GM12878 (cell line): ENCODE measurements at regions not wholly inside any gene's neighbourhood (a gene's known extent, or its start where the extent isn't known, plus 50 kb on each side); places are given as distances from the start of the nearest gene placed in this dataset.
"Not testable (repeated sequence)": the region's sequence is repeated elsewhere in the genome, so short reads cannot be mapped to it uniquely, and the experiment has no call there.

ENCODE experiments used
- BCL11A ChIP-seq: IDR thresholded peaks from 2 replicates; pipeline ENCODE4 v1.6.1; 2011; ENCODE audit warnings: low read depth, low read length
- EGR1 ChIP-seq, 2 experiments: IDR thresholded peaks; 1 replicate in 1 of 2; 2 replicates in 1 of 2; pipeline ENCODE4 v1.6.1; 2011 to 2012; ENCODE audit warnings: low read depth in 2 of 2, low read length in 2 of 2, borderline replicate concordance in 1 of 2, mild to moderate bottlenecking in 1 of 2, moderate library complexity in 1 of 2
- KAT2A ChIP-seq: conservative IDR thresholded peaks from 2 replicates; pipeline ENCODE4 v1.6.1; 2011; ENCODE audit warnings: low read depth, low read length; ENCODE audit not compliant: control insufficient read depth
- PBX3 ChIP-seq: IDR thresholded peaks from 2 replicates; pipeline ENCODE4 v1.6.1; 2011; ENCODE audit warnings: mild to moderate bottlenecking, low read depth, low read length, moderate library complexity; ENCODE audit not compliant: insufficient replicate concordance
- POLR2A ChIP-seq: IDR thresholded peaks from 2 replicates; pipeline ENCODE4 v1.6.1; 2011; ENCODE audit warnings: low read depth, mild to moderate bottlenecking, low read length
- RFX5 ChIP-seq: IDR thresholded peaks from 2 replicates; pipeline ENCODE4 v1.6.1; 2011; ENCODE audit warnings: low read depth, low read length, improper control_type of control experiment
- TCF12 ChIP-seq: IDR thresholded peaks from 2 replicates; pipeline ENCODE4 v1.6.1; 2011; ENCODE audit warnings: low read depth, mild to moderate bottlenecking, low read length
- TF ChIP-seq, protein P1 (sequence below), 3 experiments: IDR thresholded peaks in 2 of 3; conservative IDR thresholded peaks in 1 of 3; 2 replicates each; pipeline ENCODE4 v1.5.1; 2011; ENCODE audit warnings: low read depth in 3 of 3, low read length in 3 of 3, mild to moderate bottlenecking in 3 of 3, control low read depth in 2 of 3, moderate library complexity in 2 of 3, inconsistent platforms in 1 of 3, mixed read lengths in 1 of 3; ENCODE audit not compliant: control insufficient read depth in 2 of 3, insufficient read depth in 1 of 3; ENCODE audit errors: extremely low read depth in 1 of 3
- TF ChIP-seq, protein P2 (sequence below): IDR thresholded peaks from 2 replicates; pipeline ENCODE4 v1.6.1; 2012; ENCODE audit warnings: low read depth, low read length, improper control_type of control experiment
- TF ChIP-seq, protein P3 (sequence below): fragments of 450-650 bp; IDR thresholded peaks from 2 replicates; pipeline ENCODE4 v1.6.1; 2016; ENCODE audit warnings: mild to moderate bottlenecking, moderate library complexity, borderline replicate concordance
- TF ChIP-seq, protein P4 (sequence below): fragments of 450-650 bp; conservative IDR thresholded peaks from 2 replicates; pipeline ENCODE4 v1.6.1; 2017; ENCODE audit warnings: mild to moderate bottlenecking, moderate library complexity
- TF ChIP-seq, protein P5 (sequence below): IDR thresholded peaks from 2 replicates; pipeline ENCODE4 v1.6.1; 2012; ENCODE audit warnings: mild to moderate bottlenecking, low read depth, low read length

GRCh38 chr21:9903579-9903978 is 617.8 kb upstream of the TPTE start:
- TF ChIP-seq, protein P1, sequence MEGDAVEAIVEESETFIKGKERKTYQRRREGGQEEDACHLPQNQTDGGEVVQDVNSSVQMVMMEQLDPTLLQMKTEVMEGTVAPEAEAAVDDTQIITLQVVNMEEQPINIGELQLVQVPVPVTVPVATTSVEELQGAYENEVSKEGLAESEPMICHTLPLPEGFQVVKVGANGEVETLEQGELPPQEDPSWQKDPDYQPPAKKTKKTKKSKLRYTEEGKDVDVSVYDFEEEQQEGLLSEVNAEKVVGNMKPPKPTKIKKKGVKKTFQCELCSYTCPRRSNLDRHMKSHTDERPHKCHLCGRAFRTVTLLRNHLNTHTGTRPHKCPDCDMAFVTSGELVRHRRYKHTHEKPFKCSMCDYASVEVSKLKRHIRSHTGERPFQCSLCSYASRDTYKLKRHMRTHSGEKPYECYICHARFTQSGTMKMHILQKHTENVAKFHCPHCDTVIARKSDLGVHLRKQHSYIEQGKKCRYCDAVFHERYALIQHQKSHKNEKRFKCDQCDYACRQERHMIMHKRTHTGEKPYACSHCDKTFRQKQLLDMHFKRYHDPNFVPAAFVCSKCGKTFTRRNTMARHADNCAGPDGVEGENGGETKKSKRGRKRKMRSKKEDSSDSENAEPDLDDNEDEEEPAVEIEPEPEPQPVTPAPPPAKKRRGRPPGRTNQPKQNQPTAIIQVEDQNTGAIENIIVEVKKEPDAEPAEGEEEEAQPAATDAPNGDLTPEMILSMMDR (IDR thresholded peaks at IDR 0.05 in 2 of 3, conservative IDR thresholded peaks at IDR 0.05 in 1 of 3; ENCODE audit: control insufficient read depth in 2 of 3, extremely low read depth in 1 of 3, insufficient read depth in 1 of 3, low read depth in 3 of 3, low read length in 3 of 3), result not testable (repeated sequence)
- TF ChIP-seq PBX3; POLR2A; BCL11A; TCF12; RFX5; EGR1 (IDR thresholded peaks at IDR 0.05; ENCODE audit: borderline replicate concordance in 1 of 2, low read depth in 2 of 2, low read length in 2 of 2); KAT2A: not testable (repeated sequence)
- TF ChIP-seq, protein P2, sequence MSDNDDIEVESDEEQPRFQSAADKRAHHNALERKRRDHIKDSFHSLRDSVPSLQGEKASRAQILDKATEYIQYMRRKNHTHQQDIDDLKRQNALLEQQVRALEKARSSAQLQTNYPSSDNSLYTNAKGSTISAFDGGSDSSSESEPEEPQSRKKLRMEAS, result not testable (repeated sequence)
- TF ChIP-seq, protein P3, sequence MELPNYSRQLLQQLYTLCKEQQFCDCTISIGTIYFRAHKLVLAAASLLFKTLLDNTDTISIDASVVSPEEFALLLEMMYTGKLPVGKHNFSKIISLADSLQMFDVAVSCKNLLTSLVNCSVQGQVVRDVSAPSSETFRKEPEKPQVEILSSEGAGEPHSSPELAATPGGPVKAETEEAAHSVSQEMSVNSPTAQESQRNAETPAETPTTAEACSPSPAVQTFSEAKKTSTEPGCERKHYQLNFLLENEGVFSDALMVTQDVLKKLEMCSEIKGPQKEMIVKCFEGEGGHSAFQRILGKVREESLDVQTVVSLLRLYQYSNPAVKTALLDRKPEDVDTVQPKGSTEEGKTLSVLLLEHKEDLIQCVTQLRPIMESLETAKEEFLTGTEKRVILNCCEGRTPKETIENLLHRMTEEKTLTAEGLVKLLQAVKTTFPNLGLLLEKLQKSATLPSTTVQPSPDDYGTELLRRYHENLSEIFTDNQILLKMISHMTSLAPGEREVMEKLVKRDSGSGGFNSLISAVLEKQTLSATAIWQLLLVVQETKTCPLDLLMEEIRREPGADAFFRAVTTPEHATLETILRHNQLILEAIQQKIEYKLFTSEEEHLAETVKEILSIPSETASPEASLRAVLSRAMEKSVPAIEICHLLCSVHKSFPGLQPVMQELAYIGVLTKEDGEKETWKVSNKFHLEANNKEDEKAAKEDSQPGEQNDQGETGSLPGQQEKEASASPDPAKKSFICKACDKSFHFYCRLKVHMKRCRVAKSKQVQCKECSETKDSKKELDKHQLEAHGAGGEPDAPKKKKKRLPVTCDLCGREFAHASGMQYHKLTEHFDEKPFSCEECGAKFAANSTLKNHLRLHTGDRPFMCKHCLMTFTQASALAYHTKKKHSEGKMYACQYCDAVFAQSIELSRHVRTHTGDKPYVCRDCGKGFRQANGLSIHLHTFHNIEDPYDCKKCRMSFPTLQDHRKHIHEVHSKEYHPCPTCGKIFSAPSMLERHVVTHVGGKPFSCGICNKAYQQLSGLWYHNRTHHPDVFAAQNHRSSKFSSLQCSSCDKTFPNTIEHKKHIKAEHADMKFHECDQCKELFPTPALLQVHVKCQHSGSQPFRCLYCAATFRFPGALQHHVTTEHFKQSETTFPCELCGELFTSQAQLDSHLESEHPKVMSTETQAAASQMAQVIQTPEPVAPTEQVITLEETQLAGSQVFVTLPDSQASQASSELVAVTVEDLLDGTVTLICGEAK, result not testable (repeated sequence)
- TF ChIP-seq, protein P4, sequence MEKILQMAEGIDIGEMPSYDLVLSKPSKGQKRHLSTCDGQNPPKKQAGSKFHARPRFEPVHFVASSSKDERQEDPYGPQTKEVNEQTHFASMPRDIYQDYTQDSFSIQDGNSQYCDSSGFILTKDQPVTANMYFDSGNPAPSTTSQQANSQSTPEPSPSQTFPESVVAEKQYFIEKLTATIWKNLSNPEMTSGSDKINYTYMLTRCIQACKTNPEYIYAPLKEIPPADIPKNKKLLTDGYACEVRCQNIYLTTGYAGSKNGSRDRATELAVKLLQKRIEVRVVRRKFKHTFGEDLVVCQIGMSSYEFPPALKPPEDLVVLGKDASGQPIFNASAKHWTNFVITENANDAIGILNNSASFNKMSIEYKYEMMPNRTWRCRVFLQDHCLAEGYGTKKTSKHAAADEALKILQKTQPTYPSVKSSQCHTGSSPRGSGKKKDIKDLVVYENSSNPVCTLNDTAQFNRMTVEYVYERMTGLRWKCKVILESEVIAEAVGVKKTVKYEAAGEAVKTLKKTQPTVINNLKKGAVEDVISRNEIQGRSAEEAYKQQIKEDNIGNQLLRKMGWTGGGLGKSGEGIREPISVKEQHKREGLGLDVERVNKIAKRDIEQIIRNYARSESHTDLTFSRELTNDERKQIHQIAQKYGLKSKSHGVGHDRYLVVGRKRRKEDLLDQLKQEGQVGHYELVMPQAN, result not testable (repeated sequence)
- TF ChIP-seq, protein P5, sequence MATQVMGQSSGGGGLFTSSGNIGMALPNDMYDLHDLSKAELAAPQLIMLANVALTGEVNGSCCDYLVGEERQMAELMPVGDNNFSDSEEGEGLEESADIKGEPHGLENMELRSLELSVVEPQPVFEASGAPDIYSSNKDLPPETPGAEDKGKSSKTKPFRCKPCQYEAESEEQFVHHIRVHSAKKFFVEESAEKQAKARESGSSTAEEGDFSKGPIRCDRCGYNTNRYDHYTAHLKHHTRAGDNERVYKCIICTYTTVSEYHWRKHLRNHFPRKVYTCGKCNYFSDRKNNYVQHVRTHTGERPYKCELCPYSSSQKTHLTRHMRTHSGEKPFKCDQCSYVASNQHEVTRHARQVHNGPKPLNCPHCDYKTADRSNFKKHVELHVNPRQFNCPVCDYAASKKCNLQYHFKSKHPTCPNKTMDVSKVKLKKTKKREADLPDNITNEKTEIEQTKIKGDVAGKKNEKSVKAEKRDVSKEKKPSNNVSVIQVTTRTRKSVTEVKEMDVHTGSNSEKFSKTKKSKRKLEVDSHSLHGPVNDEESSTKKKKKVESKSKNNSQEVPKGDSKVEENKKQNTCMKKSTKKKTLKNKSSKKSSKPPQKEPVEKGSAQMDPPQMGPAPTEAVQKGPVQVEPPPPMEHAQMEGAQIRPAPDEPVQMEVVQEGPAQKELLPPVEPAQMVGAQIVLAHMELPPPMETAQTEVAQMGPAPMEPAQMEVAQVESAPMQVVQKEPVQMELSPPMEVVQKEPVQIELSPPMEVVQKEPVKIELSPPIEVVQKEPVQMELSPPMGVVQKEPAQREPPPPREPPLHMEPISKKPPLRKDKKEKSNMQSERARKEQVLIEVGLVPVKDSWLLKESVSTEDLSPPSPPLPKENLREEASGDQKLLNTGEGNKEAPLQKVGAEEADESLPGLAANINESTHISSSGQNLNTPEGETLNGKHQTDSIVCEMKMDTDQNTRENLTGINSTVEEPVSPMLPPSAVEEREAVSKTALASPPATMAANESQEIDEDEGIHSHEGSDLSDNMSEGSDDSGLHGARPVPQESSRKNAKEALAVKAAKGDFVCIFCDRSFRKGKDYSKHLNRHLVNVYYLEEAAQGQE, result not testable (repeated sequence)
